ENCODE measurements at regions not wholly inside any gene's neighbourhood (a gene's known extent, or its start where the extent isn't known, plus 50 kb on each side); places are given as distances from the start of the nearest gene placed in this dataset.
A peak's percentile ranks its signal among the peaks of the same experiment; 100 is the strongest.

DNA sequence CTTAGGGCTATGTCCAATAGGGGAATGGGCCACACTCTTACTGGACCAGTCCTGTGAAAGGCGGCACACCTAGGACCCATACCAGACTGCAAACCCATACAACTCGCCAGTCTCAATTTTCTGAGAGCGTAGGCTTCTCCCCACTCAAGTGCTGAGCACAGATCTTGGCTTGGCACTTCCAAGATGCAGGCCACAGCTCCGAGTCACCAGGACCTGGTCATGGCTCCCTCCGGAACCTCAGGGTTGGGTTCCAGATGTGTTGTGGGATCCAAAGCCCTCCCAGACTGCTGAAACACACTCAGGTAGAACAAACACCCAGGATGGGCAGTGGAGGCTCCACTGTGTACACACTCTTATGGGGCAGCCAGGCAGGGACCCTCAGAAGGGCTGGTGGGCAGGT lies 103.3 kb downstream of the TMEM144 start (continued):
- TF ChIP-seq ERF (CRISPR knock-in tag; IDR thresholded peaks at IDR 0.05), result no peak
- TF ChIP-seq ZNF79 (CRISPR knock-in tag; IDR thresholded peaks at IDR 0.05; ENCODE audit: low read depth), result no peak

- Histone ChIP-seq H3K79me2 (ENCODE audit: control insufficient read depth, insufficient read depth, low read length) (no peaks in the 10 kb centered on the region), H3K4me3 (no peak overlapping the region), H3K27ac (ENCODE audit: extremely low read depth, low read depth, low read length) (no peak overlapping the region), H4K20me1 (replicated peaks; ENCODE audit: control insufficient read depth, insufficient read depth, low read length) (no peaks in the 10 kb centered on the region), H2AFZ (ENCODE audit: low read depth, low read length) (peak overlapping the region; percentile 5; the same call in 1 of the 2 replicates), H3K27me3 (ENCODE audit: control insufficient read depth in 2 of 2, insufficient read depth in 2 of 2, low read length in 2 of 2) (no peaks in the 10 kb centered on the region), H3K4me2 (ENCODE audit: insufficient read depth, low read length) (no peak overlapping the region), H3K9ac (ENCODE audit: insufficient read depth in 1 of 2, low read depth in 2 of 2, low read length in 2 of 2) (no peak overlapping the region), H3K9me3 (replicated peaks; ENCODE audit: control insufficient read depth, insufficient read depth, low read depth, low read length) (0 out of 2 replicates have a peak, but pooled peaks cover 1% of the 10 kb centered on the region), H3K4me1 (replicated peaks in 1 of 2; ENCODE audit: control insufficient read depth in 2 of 2, insufficient read depth in 2 of 2, low read length in 2 of 2) (no peaks in the 10 kb centered on the region; a peak in 1 of 5 replicates), H3K9me1 (ENCODE audit: control insufficient read depth, insufficient read depth, low read length) (no peaks in the 10 kb centered on the region), H3K36me3 (ENCODE audit: control insufficient read depth, insufficient read depth, low read length) (no peaks in the 10 kb centered on the region)
- intact Hi-C loops (cut with micrococcal nuclease) (no loop called here), in situ Hi-C loops (cut with MboI) (no loop called here)
- CTCF ChIA-PET (ENCODE audit: low intra/inter-chr PET ratio), result no interaction called here
- no TSS peak for BruUV-seq (replicated peaks)
- ATAC-seq (no peak), DNase-seq (ENCODE audit: extremely low read depth in 1 of 4, low spot score in 3 of 4) (no peak), FAIRE-seq (no peak)
- WGBS (ENCODE audit: insufficient coverage, low coverage, missing lambda C conversion rate), result 3% methylated on average over 5 of the region's 5 CpGs
- POLR2A ChIA-PET, result interaction anchor here (0.6 kb wide), 1 partner anchor 77 kb away, joined by 4 read pairs; no protein-coding TSS in a partner anchor
- TF ChIP-seq TRIM24 (IDR thresholded peaks at IDR 0.05) (no peak), NCOA6 (IDR thresholded peaks at IDR 0.05) (no peak), RNF219 (CRISPR knock-in tag; IDR thresholded peaks at IDR 0.05) (no peak), ATF2 (CRISPR knock-in tag; IDR thresholded peaks at IDR 0.05) (no peak), RBBP5 (IDR thresholded peaks at IDR 0.05; ENCODE audit: borderline replicate concordance, insufficient read depth, low read length, poor library complexity, severe bottlenecking) (no peak), XRCC5 (IDR thresholded peaks at IDR 0.05; ENCODE audit: low read depth, low read length) (no peak), THAP12 (CRISPR knock-in tag; IDR thresholded peaks at IDR 0.05) (no peak), HLTF (IDR thresholded peaks at IDR 0.05) (no peak), ZNF354B (CRISPR knock-in tag; IDR thresholded peaks at IDR 0.05) (no peak), NFIC (IDR thresholded peaks at IDR 0.05) (no peak), BRD4 (IDR thresholded peaks at IDR 0.05) (no peak)
- TF ChIP-seq, protein P1, sequence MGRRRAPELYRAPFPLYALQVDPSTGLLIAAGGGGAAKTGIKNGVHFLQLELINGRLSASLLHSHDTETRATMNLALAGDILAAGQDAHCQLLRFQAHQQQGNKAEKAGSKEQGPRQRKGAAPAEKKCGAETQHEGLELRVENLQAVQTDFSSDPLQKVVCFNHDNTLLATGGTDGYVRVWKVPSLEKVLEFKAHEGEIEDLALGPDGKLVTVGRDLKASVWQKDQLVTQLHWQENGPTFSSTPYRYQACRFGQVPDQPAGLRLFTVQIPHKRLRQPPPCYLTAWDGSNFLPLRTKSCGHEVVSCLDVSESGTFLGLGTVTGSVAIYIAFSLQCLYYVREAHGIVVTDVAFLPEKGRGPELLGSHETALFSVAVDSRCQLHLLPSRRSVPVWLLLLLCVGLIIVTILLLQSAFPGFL (CRISPR knock-in tag; IDR thresholded peaks at IDR 0.05), result no peak
Observed at GRCh38 chr4:158314756-158315487, 104.6 kb downstream of the TMEM144 start.
